Spleen (tissue), 7 donors: ENCODE measurements at regions not wholly inside any gene's neighbourhood (a gene's known extent, or its start where the extent isn't known, plus 50 kb on each side); places are given as distances from the start of the nearest gene placed in this dataset.

Experiments used
- CTCF ChIP-seq, 11 experiments: fragments of 200-600 bp in 7 of 11; fragments of 450-650 bp in 4 of 11; sonication (generic) in 4 of 11; IDR thresholded peaks in 8 of 11; conservative IDR thresholded peaks in 3 of 11; 1 replicate in 7 of 11; 2 replicates in 4 of 11; pipeline versions ENCODE4 v1.4.0 to v1.8.0; 2016 to 2021; ENCODE audit warnings: antibody characterized with exemption in 11 of 11, inconsistent platforms in 4 of 11, mild to moderate bottlenecking in 1 of 11
- POLR2A ChIP-seq, 3 donors: fragments of 450-650 bp; IDR thresholded peaks; one replicate each; pipeline ENCODE4 v1.5.1; 2017; ENCODE audit warnings: antibody characterized with exemption in 3 of 3, mild to moderate bottlenecking in 1 of 3
- POLR2AphosphoS5 ChIP-seq, 3 donors: sonication (generic); formaldehyde crosslinking; IDR thresholded peaks; one replicate each; pipeline ENCODE4 v1.5.1; 2017; ENCODE audit warnings: antibody characterized with exemption in 3 of 3
- donor health status: DM: no; HTN: no; CAD: no; lungs with moderate emphysema.
- donor health status: DM: no; HTN: no; CAD: no.
- donor health status: DM: no; HTN: no; CAD: no.

- TF ChIP-seq CTCF (IDR thresholded peaks at IDR 0.05 in 8 of 11, conservative IDR thresholded peaks at IDR 0.05 in 3 of 11) (no peak), POLR2AphosphoS5 (IDR thresholded peaks at IDR 0.05) (no peak), POLR2A (IDR thresholded peaks at IDR 0.05) (no peak)
These were observed 620.5 kb downstream of the CDY2B start for GRCh38 chrY:17259497-17259896.
